Small intestine (tissue), 7 donors: ENCODE measurements at regions not wholly inside any gene's neighbourhood (a gene's known extent, or its start where the extent isn't known, plus 50 kb on each side); places are given as distances from the start of the nearest gene placed in this dataset.
A peak's percentile ranks its signal among the peaks of the same experiment; 100 is the strongest.

Source experiments
- DNase-seq, 2 donors: peaks; one replicate each; pipeline versions ENCODE4 v3.0.0 to v3.0.0-alpha.2; 2013
- FAIRE-seq: peaks from 2 replicates; lab custom pipeline; 2012; peaks lifted over from hg19 to GRCh38; lab: Jason Lieb, UNC
- H3K27ac ChIP-seq, 3 donors: one replicate each; pipeline ENCODE4 v1.5.1; 2013; ENCODE audit warnings: low read length in 2 of 3, mild to moderate bottlenecking in 2 of 3, control low read depth in 1 of 3, inconsistent platforms in 1 of 3, low read depth in 1 of 3, moderate library complexity in 1 of 3
- H3K27me3 ChIP-seq, 3 donors: one replicate each; pipeline ENCODE4 v1.6.1; 2013; ENCODE audit warnings: low read length in 3 of 3, inconsistent platforms in 1 of 3; ENCODE audit not compliant: control insufficient read depth in 3 of 3, insufficient read depth in 3 of 3
- H3K36me3 ChIP-seq, 3 donors: one replicate each; pipeline ENCODE4 v1.6.1; 2013; ENCODE audit warnings: low read length in 3 of 3, inconsistent platforms in 1 of 3, low read depth in 1 of 3, mild to moderate bottlenecking in 1 of 3, moderate library complexity in 1 of 3; ENCODE audit not compliant: control insufficient read depth in 3 of 3, insufficient read depth in 2 of 3
- H3K4me1 ChIP-seq, 3 donors: one replicate each; pipeline ENCODE4 v1.6.1; 2013; ENCODE audit warnings: low read length in 2 of 3, inconsistent platforms in 1 of 3, low read depth in 1 of 3, mild to moderate bottlenecking in 1 of 3, moderate library complexity in 1 of 3; ENCODE audit not compliant: control insufficient read depth in 3 of 3, insufficient read depth in 2 of 3
- H3K4me3 ChIP-seq, 3 donors: one replicate each; pipeline ENCODE4 v1.5.1; 2013; ENCODE audit warnings: low read length in 3 of 3, control low read depth in 1 of 3, inconsistent platforms in 1 of 3, low read depth in 1 of 3, mild to moderate bottlenecking in 1 of 3, moderate library complexity in 1 of 3
- H3K9me3 ChIP-seq, 2 donors: one replicate each; pipeline ENCODE4 v1.6.1; 2013; ENCODE audit warnings: low read depth in 1 of 2, low read length in 1 of 2; ENCODE audit not compliant: control insufficient read depth in 2 of 2, insufficient read depth in 1 of 2
- WGBS, 3 donors: extraction: QIAGEN DNeasy Blood & Tissue Kit; methylation state at CpG; one replicate each; pipeline ENCODE4 v1.1.7; 2013; 5-methylcytosine and 5-hydroxymethylcytosine counted together
- donor health status: healthy with polysubstance abuse.
- donor health status: control.
- donor health status: control.
- donor health status: Bipolar disorder and iron deficiency.
- donor health status: healthy.

DNA sequence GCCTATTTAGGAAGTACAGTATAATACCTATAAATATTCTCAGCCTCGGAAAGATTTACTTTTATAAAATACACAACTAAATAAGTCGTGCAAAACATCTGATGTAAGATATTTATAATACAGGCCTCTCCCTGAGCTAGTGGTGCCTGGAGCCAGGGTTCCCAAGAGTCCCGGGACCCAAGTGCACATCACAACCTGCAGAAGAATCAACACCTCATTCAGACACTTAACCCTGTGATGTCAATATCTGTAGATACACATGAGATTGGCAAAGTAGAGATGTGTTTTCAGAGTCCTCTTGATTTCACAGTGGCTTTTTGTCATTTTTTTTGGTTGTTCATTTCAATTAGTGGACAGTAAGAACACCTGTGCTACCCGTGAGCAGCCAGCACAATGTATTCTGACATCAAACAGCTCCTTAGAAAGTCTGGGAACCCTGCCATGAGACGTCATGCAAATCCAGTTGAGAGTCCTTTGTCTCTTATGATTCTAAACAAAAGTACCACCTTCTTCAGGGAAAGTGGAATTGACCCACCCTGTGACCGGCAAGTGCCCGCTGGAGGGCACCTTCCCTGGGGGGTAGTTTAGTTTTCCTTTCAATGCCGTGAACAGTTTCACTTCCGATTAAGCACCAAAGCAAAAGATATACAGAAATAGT is 101.6 kb downstream of the DACT2 start:
- H3K4me3 ChIP-seq, result no peak overlapping the region
- no peaks in the 10 kb centered on the region for H3K36me3 ChIP-seq
- FAIRE-seq (no peak), DNase-seq (peak in 1 of 2 donors; percentile 18)
- no peaks in the 10 kb centered on the region for H3K9me3 ChIP-seq
- H3K27me3 ChIP-seq, result no peaks in the 10 kb centered on the region
- WGBS, 3 donors, result 35 to 58% (median 42%) methylated on average over 9 of the region's 9 CpGs
- H3K4me1 ChIP-seq, result no peaks in the 10 kb centered on the region
- no peak overlapping the region for H3K27ac ChIP-seq

DNA sequence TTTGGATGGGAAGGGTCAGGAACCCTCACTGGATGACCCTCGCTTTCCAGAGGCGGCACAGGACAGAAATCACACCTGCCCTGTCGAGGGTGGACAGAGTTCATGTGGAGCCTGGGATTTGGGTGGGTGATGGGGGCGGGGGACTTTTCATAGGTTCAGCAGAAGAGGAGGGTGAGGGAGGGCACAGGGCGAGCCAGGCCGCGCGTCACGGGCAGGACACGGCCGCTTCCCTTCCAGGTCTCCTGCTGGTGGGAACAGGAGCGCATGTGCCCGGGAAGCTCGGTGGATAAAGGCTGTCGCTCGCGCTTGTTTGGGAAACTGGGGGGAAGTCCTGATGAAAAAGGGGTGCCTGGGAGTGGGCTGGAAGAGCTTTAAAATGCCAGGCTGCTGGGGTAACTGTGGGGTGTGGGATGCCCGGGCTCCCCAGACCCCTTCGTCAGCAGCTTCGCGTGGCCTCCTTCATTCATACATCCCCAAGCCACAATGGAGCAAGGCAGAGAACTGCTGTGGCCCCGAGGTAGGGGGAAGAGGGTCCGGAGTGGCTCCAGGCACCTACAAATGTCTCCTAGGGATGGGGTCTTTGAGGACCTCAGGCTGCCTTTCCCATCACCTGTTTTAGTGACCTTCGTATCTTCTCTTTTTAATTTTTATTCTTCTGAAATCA is 102.2 kb downstream of the DACT2 start:
- DNase-seq (no peak), FAIRE-seq (no peak)
- no peak overlapping the region for H3K27ac ChIP-seq

DNA sequence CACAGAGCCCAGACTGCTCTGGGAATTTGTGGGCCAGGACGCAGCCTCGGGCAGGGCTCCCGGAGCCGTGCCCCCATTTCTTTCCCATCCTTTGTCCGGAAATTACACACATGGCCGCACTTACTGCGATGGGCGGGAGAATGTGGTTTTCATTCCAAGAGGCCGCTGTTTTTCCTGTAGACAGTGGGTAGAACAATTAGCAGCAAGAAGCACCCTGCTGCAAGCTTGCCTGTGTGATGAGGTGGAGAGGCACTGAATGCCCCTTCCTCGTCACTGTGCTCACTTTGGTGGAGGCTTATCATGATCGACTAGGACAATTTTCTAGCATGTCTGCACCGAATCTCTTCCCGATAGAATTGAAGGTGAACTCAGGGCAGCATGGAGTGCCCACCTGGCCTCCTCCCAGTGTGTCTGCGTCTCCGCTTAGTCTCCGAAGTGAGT is 102.8 kb downstream of the DACT2 start:
- no peak overlapping the region for H3K27ac ChIP-seq
- H3K4me3 ChIP-seq, result no peak overlapping the region
- no peaks in the 10 kb centered on the region for H3K36me3 ChIP-seq
- H3K27me3 ChIP-seq, result no peaks in the 10 kb centered on the region
- no peak for FAIRE-seq
- DNase-seq, result no peak
- no peaks in the 10 kb centered on the region for H3K9me3 ChIP-seq
- whole genome bisulfite sequencing, 3 donors, result 72 to 95% (median 78%) methylated on average over 16 of the region's 16 CpGs
- H3K4me1 ChIP-seq, result no peaks in the 10 kb centered on the region

More for the DNA sequence above, 102.2 kb downstream of the DACT2 start:
- 92 to 93% (median 93%) methylated on average over 24 of the region's 24 CpGs for WGBS, 3 donors
- Histone ChIP-seq H3K4me3 (no peak overlapping the region), H3K27me3 (no peaks in the 10 kb centered on the region), H3K9me3 (no peaks in the 10 kb centered on the region), H3K4me1 (no peaks in the 10 kb centered on the region), H3K36me3 (no peaks in the 10 kb centered on the region)

DNA sequence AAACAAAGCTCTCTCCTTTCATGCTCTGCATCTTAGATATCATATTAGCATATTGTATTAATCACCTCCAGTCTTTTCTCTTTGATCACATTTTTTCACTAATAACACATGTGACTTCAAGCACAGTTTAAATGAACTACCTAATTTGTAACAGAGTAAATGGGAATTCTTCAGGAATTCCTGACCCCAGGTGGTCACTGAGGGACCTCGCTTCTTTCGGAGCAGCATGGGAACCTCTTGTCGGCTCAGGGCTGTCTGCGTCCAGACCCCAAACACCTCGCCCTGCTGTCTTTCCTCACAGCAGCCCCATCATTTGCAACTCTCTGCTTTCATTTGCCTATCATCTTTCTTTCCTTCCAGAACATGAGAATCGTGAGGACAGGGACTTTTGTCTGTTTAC is 103.5 kb downstream of the DACT2 start:
- FAIRE-seq (no peak), DNase-seq (no peak)
- Histone ChIP-seq H3K4me1 (no peaks in the 10 kb centered on the region), H3K27me3 (no peaks in the 10 kb centered on the region), H3K4me3 (no peak overlapping the region), H3K9me3 (no peaks in the 10 kb centered on the region), H3K36me3 (no peaks in the 10 kb centered on the region), H3K27ac (no peak overlapping the region)
- WGBS, 3 donors, result 62 to 82% (median 74%) methylated on average over 6 of the region's 6 CpGs

DNA sequence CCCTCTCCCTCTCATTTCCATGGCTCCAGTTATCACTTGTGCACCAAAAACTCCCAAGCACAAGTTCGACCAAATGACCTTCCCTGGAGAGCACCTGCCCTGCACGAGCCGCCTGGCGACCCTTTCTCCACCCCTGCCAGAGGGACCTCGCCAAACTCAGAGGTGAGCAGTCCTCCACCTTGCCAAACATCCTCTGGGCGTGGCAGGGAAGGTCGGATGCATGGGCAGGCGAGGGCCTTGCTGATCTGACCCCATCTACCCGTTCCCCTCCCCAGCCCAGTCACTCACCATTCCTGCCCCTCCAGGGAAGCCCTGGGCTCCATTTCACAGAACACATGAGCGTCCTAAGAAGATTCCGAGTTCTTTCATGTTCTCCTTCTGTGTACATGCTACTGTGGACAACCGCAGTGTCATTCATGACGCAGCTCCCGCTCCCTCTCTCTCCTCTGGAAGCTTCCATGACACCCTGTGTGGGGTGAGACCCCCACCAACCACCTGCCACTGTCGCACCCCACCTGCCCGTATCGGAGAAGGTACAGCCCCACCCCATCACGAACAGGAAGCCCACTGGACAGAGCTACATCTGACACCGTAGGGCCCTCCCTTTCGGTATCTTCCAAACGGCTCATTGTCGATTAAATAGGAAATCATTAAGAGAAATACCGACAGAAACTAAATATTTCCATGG is 104.3 kb downstream of the DACT2 start:
- FAIRE-seq (no peak), DNase-seq (no peak)
- Histone ChIP-seq H3K36me3 (no peaks in the 10 kb centered on the region), H3K27ac (no peak overlapping the region), H3K4me1 (no peaks in the 10 kb centered on the region), H3K9me3 (no peaks in the 10 kb centered on the region), H3K4me3 (no peak overlapping the region), H3K27me3 (no peaks in the 10 kb centered on the region)
- 69 to 80% (median 73%) methylated on average over 23 of the region's 23 CpGs for WGBS, 3 donors

DNA sequence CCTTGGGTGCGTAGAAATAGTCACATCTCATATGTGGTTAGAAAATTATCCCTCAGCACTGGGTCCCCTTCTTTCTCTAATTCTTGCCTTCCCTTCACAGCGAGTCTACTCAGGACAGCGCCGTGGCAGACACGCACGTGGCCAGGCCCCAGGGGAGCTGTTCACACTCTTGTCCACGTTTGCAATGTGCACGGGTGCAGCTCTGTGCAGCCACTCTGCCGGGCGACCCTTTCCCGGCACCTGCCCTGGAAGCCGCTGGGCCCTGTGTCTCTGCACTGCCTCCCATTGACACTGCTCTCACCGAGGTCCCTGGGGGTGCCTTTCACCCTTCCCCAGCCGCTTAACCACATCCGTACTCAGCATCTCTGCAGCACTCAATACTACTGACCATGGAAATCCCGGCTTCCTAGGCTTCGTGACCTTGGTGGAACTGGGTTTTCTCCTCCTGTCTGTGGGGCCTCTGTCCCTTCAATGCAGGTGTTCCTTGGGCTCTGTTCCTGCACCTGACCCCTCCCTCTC is 104.9 kb downstream of the DACT2 start:
- Histone ChIP-seq H3K36me3 (no peaks in the 10 kb centered on the region), H3K27ac (no peak overlapping the region), H3K9me3 (no peaks in the 10 kb centered on the region), H3K27me3 (no peaks in the 10 kb centered on the region), H3K4me3 (no peak overlapping the region), H3K4me1 (no peaks in the 10 kb centered on the region)
- 82 to 86% (median 83%) methylated on average over 17 of the region's 17 CpGs for WGBS, 3 donors
- no peak for DNase-seq
- FAIRE-seq, result no peak

DNA sequence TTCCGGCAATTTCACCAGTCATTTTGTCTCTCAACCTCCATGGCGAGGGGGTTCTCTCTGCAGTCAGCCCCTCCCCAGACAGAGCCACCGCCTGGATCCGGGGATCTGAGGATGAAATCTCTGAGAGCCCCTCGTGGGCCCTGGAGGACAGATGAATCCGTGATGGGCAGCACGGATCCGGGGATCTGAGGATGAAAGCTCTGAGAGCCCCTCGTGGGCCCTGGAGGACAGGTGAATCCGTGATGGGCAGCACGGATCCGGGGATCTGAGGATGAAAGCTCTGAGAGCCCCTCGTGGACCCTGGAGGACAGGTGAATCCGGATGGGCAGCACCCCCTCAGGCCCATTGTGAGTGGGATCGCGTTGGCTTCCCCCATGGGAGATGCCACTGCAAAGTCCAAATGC is 106.5 kb downstream of the DACT2 start:
- DNase-seq (no peak), FAIRE-seq (no peak)
- Histone ChIP-seq H3K27ac (no peak overlapping the region), H3K9me3 (no peaks in the 10 kb centered on the region), H3K4me1 (no peaks in the 10 kb centered on the region), H3K36me3 (no peaks in the 10 kb centered on the region), H3K4me3 (no peak overlapping the region), H3K27me3 (no peaks in the 10 kb centered on the region)
- whole genome bisulfite sequencing, 3 donors, result 90 to 95% (median 92%) methylated on average over 15 to 16 of the region's 16 CpGs

DNA sequence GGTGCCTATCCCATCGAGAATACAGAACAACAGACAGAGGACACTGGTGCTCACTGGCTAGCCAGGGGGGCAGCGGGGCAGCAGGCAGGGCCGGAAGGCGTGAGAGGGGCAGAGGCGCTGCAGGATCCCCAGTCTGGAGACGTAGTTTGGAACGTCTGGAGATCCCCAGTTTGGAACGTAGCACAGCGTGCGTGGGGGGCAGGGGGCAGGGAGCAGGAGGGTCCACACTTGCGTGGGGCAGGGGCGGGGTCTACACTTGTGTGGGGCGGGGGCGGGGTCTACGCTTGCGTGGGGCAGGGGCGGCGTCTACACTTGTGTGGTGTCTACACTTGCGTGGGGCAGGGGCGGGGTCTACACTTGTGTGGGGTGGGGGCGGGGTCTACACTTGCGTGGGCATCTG is 107.2 kb downstream of the DACT2 start:
- FAIRE-seq, result no peak
- 91 to 93% (median 93%) methylated on average over 22 of the region's 22 CpGs for WGBS, 3 donors

More for the DNA sequence above, 107.2 kb downstream of the DACT2 start:
- Histone ChIP-seq H3K9me3 (no peaks in the 10 kb centered on the region), H3K27me3 (no peaks in the 10 kb centered on the region), H3K4me3 (no peak overlapping the region), H3K36me3 (no peaks in the 10 kb centered on the region), H3K4me1 (no peaks in the 10 kb centered on the region), H3K27ac (no peak overlapping the region)
- no peak for DNase-seq
